NB4 (cell line): ENCODE measurements at regions not wholly inside any gene's neighbourhood (a gene's known extent, or its start where the extent isn't known, plus 50 kb on each side); places are given as distances from the start of the nearest gene placed in this dataset.
A peak's percentile ranks its signal among the peaks of the same experiment; 100 is the strongest.

Source experiments
- DNase-seq: peaks from one replicate; pipeline ENCODE4 v3.0.0; 2010; ENCODE audit warnings: low read depth
- H3K4me3 ChIP-seq: one replicate; pipeline ENCODE4 v1.5.1; 2011; ENCODE audit warnings: mild to moderate bottlenecking, low read depth, low read length, moderate library complexity
- CTCF ChIP-seq: IDR thresholded peaks from one replicate; pipeline ENCODE4 v1.5.1; 2012; ENCODE audit warnings: low read depth, low read length
- MAX ChIP-seq: IDR thresholded peaks from 2 replicates; pipeline ENCODE4 v1.6.1; 2011; ENCODE audit warnings: low read depth, low read length
- MYC ChIP-seq: IDR thresholded peaks from 2 replicates; pipeline ENCODE4 v1.6.1; 2011; ENCODE audit warnings: low read depth, low read length
- POLR2A ChIP-seq: IDR thresholded peaks from 2 replicates; pipeline ENCODE4 v1.6.1; 2011; ENCODE audit warnings: mild to moderate bottlenecking; ENCODE audit not compliant: insufficient read length; ENCODE audit errors: extremely low read depth

- no peak for DNase-seq
- no peak for TF ChIP-seq MAX
- no peak for TF ChIP-seq CTCF
- no peak for TF ChIP-seq POLR2A
- TF ChIP-seq MYC = no peak
- H3K4me3 ChIP-seq = no peak overlapping the region
These were observed 98.9 kb upstream of the MAFB start for GRCh38 chr20:40787941-40788340.

GRCh38 chr20:40797425-40797824 lies 108.4 kb upstream of the MAFB start:
- TF ChIP-seq MYC (no peak), MAX (no peak), CTCF (peak; percentile 64), POLR2A (no peak)
- no peak overlapping the region for H3K4me3 ChIP-seq
- peak; percentile 22 for DNase-seq

GRCh38 chr20:40798066-40798465 lies 109.0 kb upstream of the MAFB start:
- DNase-seq = no peak

GRCh38 chr20:40802886-40803285 lies 113.8 kb upstream of the MAFB start:
- TF ChIP-seq POLR2A (no peak), MYC (no peak), MAX (no peak), CTCF (no peak)
- DNase-seq = no peak
- H3K4me3 ChIP-seq = no peak overlapping the region

More at GRCh38 chr20:40798066-40798465, 109.0 kb upstream of the MAFB start:
- TF ChIP-seq CTCF (no peak), MAX (no peak), POLR2A (no peak), MYC (no peak)
- H3K4me3 ChIP-seq = no peak overlapping the region

GRCh38 chr20:40803381-40803780 lies 114.3 kb upstream of the MAFB start:
- TF ChIP-seq MAX = no peak
- TF ChIP-seq CTCF = no peak
- TF ChIP-seq POLR2A = no peak
- TF ChIP-seq MYC = no peak
- no peak for DNase-seq

GRCh38 chr20:40805592-40805991 lies 116.6 kb upstream of the MAFB start:
- no peak overlapping the region for H3K4me3 ChIP-seq
- no peak for TF ChIP-seq POLR2A
- TF ChIP-seq CTCF = no peak
- TF ChIP-seq MYC = no peak
- TF ChIP-seq MAX = no peak
- DNase-seq = no peak

More at GRCh38 chr20:40803381-40803780, 114.3 kb upstream of the MAFB start:
- no peak overlapping the region for H3K4me3 ChIP-seq
